HCT116 (cell line): ENCODE measurements at regions not wholly inside any gene's neighbourhood (a gene's known extent, or its start where the extent isn't known, plus 50 kb on each side); places are given as distances from the start of the nearest gene placed in this dataset.

ENCODE experiments used
- ATAC-seq: fragments of 200-7000 bp; cut with Tn5 transposase; 2 replicates; pipeline ENCODE4 v1.9.1; 2020; ENCODE audit warnings: mild to moderate bottlenecking, moderate library complexity
- BruUV-seq: library from RNA; stranded (reverse); fragments of 400-500 nt; replicated peaks from 2 replicates; lab custom pipeline; 2021; lab: Mats Ljungman, UMichigan
- CTCF ChIA-PET: fragments of 300-600 bp; sonication (Branson Sonifier 250); formaldehyde crosslinking; loops from one replicate; lab custom pipeline; 2021; ENCODE audit warnings: antibody characterized with exemption; lab: Charles Lee
- POLR2A ChIA-PET: fragments of 300-600, 350-600 bp; sonication (Branson Sonifier 250); formaldehyde crosslinking; loops from one replicate; lab custom pipeline; 2021; ENCODE audit warnings: antibody characterized with exemption; lab: Charles Lee
- RAD21 ChIA-PET, 2 experiments: fragments of 300-600 bp; sonication (Branson Sonifier 250); formaldehyde crosslinking; loops; one replicate each; lab custom pipeline; 2023; ENCODE audit warnings: low total read pairs in 2 of 2; ENCODE audit not compliant: uncharacterized antibody in 2 of 2, unreplicated experiment in 2 of 2, low non-redundant PET in 1 of 2; lab: Charles Lee
- DNase-seq: peaks from one replicate; pipeline ENCODE4 v3.0.0-alpha.2; 2010; ENCODE audit warnings: low read depth, low spot score
- H2AFZ ChIP-seq: fragments of 200-600 bp; shearing (Covaris generic), sonication (generic); 2 replicates; pipeline ENCODE4 v1.6.1; 2017; ENCODE audit warnings: low read depth, mixed run types, mixed read lengths, antibody characterized with exemption, low read length; ENCODE audit not compliant: poor library complexity, severe bottlenecking
- H3K27ac ChIP-seq: 2 replicates; pipeline ENCODE4 v1.5.1; 2012; ENCODE audit warnings: low read depth, low read length
- H3K27me3 ChIP-seq: fragments of 200-600 bp; sonication (generic); 2 replicates; pipeline ENCODE4 v1.6.1; 2016; ENCODE audit warnings: mixed run types, low read length, mixed read lengths; ENCODE audit not compliant: insufficient read depth
- H3K36me3 ChIP-seq, 2 experiments: fragments of 200-500 bp in 1 of 2; fragments of 200-600 bp in 1 of 2; sonication (Bioruptor generic) in 1 of 2; sonication (generic) in 1 of 2; 2 replicates each; pipeline versions ENCODE4 v1.5.1 to v1.6.1; 2014 to 2016; ENCODE audit warnings: low read length in 2 of 2, inconsistent platforms in 1 of 2, mixed read lengths in 1 of 2, mixed run types in 1 of 2; ENCODE audit not compliant: insufficient read depth in 2 of 2, control insufficient read depth in 1 of 2
- H3K4me1 ChIP-seq, 2 experiments: fragments of 200-600 bp in 1 of 2; sonication (generic) in 1 of 2; 2 replicates each; pipeline versions ENCODE4 v1.5.1 to v1.6.1; 2012 to 2017; ENCODE audit warnings: low read length in 2 of 2, inconsistent platforms in 1 of 2, mild to moderate bottlenecking in 1 of 2, mixed read lengths in 1 of 2, mixed run types in 1 of 2, moderate library complexity in 1 of 2; ENCODE audit not compliant: insufficient read depth in 2 of 2, control insufficient read depth in 1 of 2
- H3K4me2 ChIP-seq: fragments of 200-600 bp; sonication (generic); 2 replicates; pipeline ENCODE4 v1.6.1; 2017; ENCODE audit warnings: mixed run types, low read length, mixed read lengths
- H3K4me3 ChIP-seq, 2 experiments: fragments of 200-600 bp in 1 of 2; sonication (generic) in 1 of 2; replicated peaks in 1 of 2; 2 replicates each; pipeline ENCODE4 v1.5.1; 2011 to 2016; ENCODE audit warnings: low read length in 2 of 2, control low read depth in 1 of 2, low read depth in 1 of 2, mild to moderate bottlenecking in 1 of 2, mixed read lengths in 1 of 2, mixed run types in 1 of 2
- H3K79me2 ChIP-seq: fragments of 200-600 bp; sonication (generic); 2 replicates; pipeline ENCODE4 v1.6.1; 2017; ENCODE audit warnings: mild to moderate bottlenecking, mixed run types, low read length, moderate library complexity, mixed read lengths; ENCODE audit not compliant: insufficient read depth
- H3K9ac ChIP-seq: fragments of 200-600 bp; sonication (generic); 2 replicates; pipeline ENCODE4 v1.6.1; 2016; ENCODE audit warnings: low read length, mixed read lengths
- H3K9me2 ChIP-seq: fragments of 200-600 bp; sonication (generic), shearing (Covaris generic); 2 replicates; pipeline ENCODE4 v1.6.1; 2017; ENCODE audit warnings: mixed run types, mild to moderate bottlenecking, moderate library complexity; ENCODE audit not compliant: insufficient read depth
- H3K9me3 ChIP-seq, 2 experiments: fragments of 200-500 bp in 1 of 2; fragments of 200-600 bp in 1 of 2; sonication (Bioruptor generic) in 1 of 2; sonication (generic) in 1 of 2; 2 replicates each; pipeline ENCODE4 v1.6.1; 2014 to 2017; ENCODE audit warnings: low read length in 2 of 2, mixed read lengths in 2 of 2, inconsistent platforms in 1 of 2, low read depth in 1 of 2, mild to moderate bottlenecking in 1 of 2, mixed run types in 1 of 2, moderate library complexity in 1 of 2; ENCODE audit not compliant: control insufficient read depth in 1 of 2, insufficient read depth in 1 of 2
- H4K20me1 ChIP-seq: fragments of 200-600 bp; sonication (generic), shearing (Covaris generic); 2 replicates; pipeline ENCODE4 v1.6.1; 2017; ENCODE audit warnings: mixed run types, mild to moderate bottlenecking, moderate library complexity; ENCODE audit not compliant: insufficient read depth
- ATF3 ChIP-seq: IDR thresholded peaks from 2 replicates; pipeline ENCODE4 v1.6.1; 2012
- CBX3 ChIP-seq: IDR thresholded peaks from 2 replicates; pipeline ENCODE4 v1.6.1; 2012; ENCODE audit warnings: low read depth
- CEBPB ChIP-seq: IDR thresholded peaks from 2 replicates; pipeline ENCODE4 v1.6.1; 2012; ENCODE audit warnings: low read depth
- EGR1 ChIP-seq: IDR thresholded peaks from 2 replicates; pipeline ENCODE4 v1.6.1; 2012; ENCODE audit warnings: low read depth
- ELF1 ChIP-seq: IDR thresholded peaks from 2 replicates; pipeline ENCODE4 v1.6.1; 2012; ENCODE audit warnings: low read depth, borderline replicate concordance
- EZH2 ChIP-seq: fragments of 200-600 bp; sonication (generic); IDR thresholded peaks from 2 replicates; pipeline ENCODE4 v1.6.1; 2017; ENCODE audit warnings: antibody characterized with exemption, mixed run types
- EZH2phosphoT487 ChIP-seq: fragments of 200-600 bp; IDR thresholded peaks from 2 replicates; pipeline ENCODE4 v1.6.1; 2018; ENCODE audit warnings: antibody characterized with exemption, borderline replicate concordance
- FOSL1 ChIP-seq: IDR thresholded peaks from 2 replicates; pipeline ENCODE4 v1.6.1; 2012; ENCODE audit warnings: low read depth
- JUND ChIP-seq: IDR thresholded peaks from 2 replicates; pipeline ENCODE4 v1.6.1; 2012
- POLR2A ChIP-seq: IDR thresholded peaks from 2 replicates; pipeline ENCODE4 v1.7.0; 2011; ENCODE audit warnings: borderline replicate concordance; ENCODE audit not compliant: insufficient read depth, insufficient read length; ENCODE audit errors: extremely low read depth
- RAD21 ChIP-seq: IDR thresholded peaks from 2 replicates; pipeline ENCODE4 v1.6.1; 2012; ENCODE audit warnings: low read depth, mild to moderate bottlenecking
- REST ChIP-seq: IDR thresholded peaks from 2 replicates; pipeline ENCODE4 v1.6.1; 2012; ENCODE audit warnings: low read depth
- SP1 ChIP-seq: IDR thresholded peaks from 2 replicates; pipeline ENCODE4 v1.6.1; 2012; ENCODE audit warnings: low read depth
- SRF ChIP-seq: IDR thresholded peaks from 2 replicates; pipeline ENCODE4 v1.6.1; 2012; ENCODE audit warnings: low read depth
- TCF7L2 ChIP-seq: IDR thresholded peaks from 2 replicates; pipeline ENCODE4 v1.7.0; 2011; ENCODE audit warnings: borderline replicate concordance, inconsistent platforms; ENCODE audit not compliant: insufficient read depth, insufficient read length; ENCODE audit errors: extremely low read depth
- ZFX ChIP-seq: fragments of 450-650 bp; IDR thresholded peaks from 2 replicates; pipeline ENCODE4 v1.6.1; 2017
- ZNF274 ChIP-seq: fragments of 200-500 bp; sonication (Bioruptor generic); IDR thresholded peaks from 2 replicates; pipeline ENCODE4 v1.6.1; 2014; ENCODE audit warnings: mild to moderate bottlenecking, low read depth, low read length, inconsistent platforms
- intact Hi-C: fragments of 100-400 bp; cut with micrococcal nuclease; formaldehyde crosslinking; loops from 2 replicates; pipeline ENCODE4 v1.10.0; 2022
- TF ChIP-seq, protein P1 (sequence below): IDR thresholded peaks from 2 replicates; pipeline ENCODE4 v1.6.1; 2012

GRCh38 chr1:23629708-23630290 lies 61.8 kb upstream of the RPL11 start:
- Histone ChIP-seq H3K27me3 (no peaks in the 10 kb centered on the region), H3K4me1 (peaks cover 3 to 6% of the 10 kb centered on the region in 2 experiments; a peak in 3 of 4 replicates), H3K79me2 (no peaks in the 10 kb centered on the region), H3K36me3 (no peaks in the 10 kb centered on the region), H4K20me1 (no peaks in the 10 kb centered on the region), H3K27ac (no peak overlapping the region), H3K4me2 (no peak overlapping the region), H3K9me3 (no peaks in the 10 kb centered on the region)
- intact Hi-C loops: no loop called here
- no peak for DNase-seq
- CTCF ChIA-PET: interaction anchor here (1.2 kb wide), 1 partner anchor 80 kb away, joined by 4 read pairs; no protein-coding TSS in a partner anchor
- POLR2A ChIA-PET: no interaction called here
- no peak for TF ChIP-seq ELF1
- no peak for TF ChIP-seq EGR1
- TF ChIP-seq, protein P1, sequence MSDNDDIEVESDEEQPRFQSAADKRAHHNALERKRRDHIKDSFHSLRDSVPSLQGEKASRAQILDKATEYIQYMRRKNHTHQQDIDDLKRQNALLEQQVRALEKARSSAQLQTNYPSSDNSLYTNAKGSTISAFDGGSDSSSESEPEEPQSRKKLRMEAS: no peak
- no peak for TF ChIP-seq ATF3
- TF ChIP-seq RAD21: no peak
- TF ChIP-seq ZNF274: no peak
- no peak for TF ChIP-seq POLR2A
- TF ChIP-seq SP1: no peak
- TF ChIP-seq EZH2phosphoT487: no peak
- no peak for TF ChIP-seq SRF
- TF ChIP-seq EZH2: no peak
- TF ChIP-seq TCF7L2: no peak
- TF ChIP-seq, all 23 proteins: peak for 0
- BruUV-seq: no TSS peak
- no peak overlapping the region for H3K4me3 ChIP-seq
- RAD21 ChIA-PET: no interaction called here
- no peaks in the 10 kb centered on the region for H3K9me2 ChIP-seq
- no peak overlapping the region for H3K9ac ChIP-seq
- H2AFZ ChIP-seq: no peak overlapping the region
- ATAC-seq: no peak

DNA sequence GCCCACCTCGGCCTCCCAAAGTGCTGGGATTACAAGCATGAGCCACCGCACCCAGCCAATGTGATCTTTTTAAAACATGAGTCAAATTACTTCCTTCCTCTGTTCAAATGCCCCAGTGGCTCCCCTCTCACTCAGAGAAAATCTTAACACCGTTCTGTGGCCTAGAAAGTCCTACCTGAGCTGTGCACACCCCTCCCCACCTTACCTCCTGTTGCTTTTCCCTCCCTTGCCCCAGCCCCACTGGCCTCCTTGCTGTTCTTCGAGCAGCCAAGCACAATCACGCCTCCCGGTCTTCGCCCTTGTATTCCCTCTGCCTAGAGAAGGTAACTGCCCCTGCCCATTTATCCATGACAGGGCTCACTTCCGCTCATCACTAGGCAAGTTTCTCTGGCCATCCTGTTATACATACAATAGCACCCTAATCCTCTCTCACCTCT lies 62.6 kb upstream of the RPL11 start:
- Histone ChIP-seq H3K4me2 (no peak overlapping the region), H3K9me2 (no peaks in the 10 kb centered on the region), H3K79me2 (no peaks in the 10 kb centered on the region), H3K36me3 (no peaks in the 10 kb centered on the region), H3K27me3 (no peaks in the 10 kb centered on the region), H3K9me3 (no peaks in the 10 kb centered on the region), H4K20me1 (no peaks in the 10 kb centered on the region), H2AFZ (no peak overlapping the region), H3K27ac (no peak overlapping the region), H3K9ac (no peak overlapping the region), H3K4me1 (no peaks in the 10 kb centered on the region), H3K4me3 (no peak overlapping the region)
- ChIA-PET POLR2A (no interaction called here), RAD21 (no interaction called here), CTCF (no interaction called here)
- intact Hi-C loops: no loop called here
- TF ChIP-seq CEBPB (no peak), EZH2phosphoT487 (no peak), SRF (no peak), FOSL1 (no peak), REST (no peak), CBX3 (no peak), ZFX (no peak), JUND (no peak)
- no peak for DNase-seq
- no TSS peak for BruUV-seq
- ATAC-seq: no peak
